Activated naive CD8-positive, alpha-beta T cell treated with anti-CD3 and anti-CD28 coated beads, Interleukin-2, amount 10 ng/mL, durations not matched to agents 7 days and 5 days (primary cell): ENCODE measurements at regions not wholly inside any gene's neighbourhood (a gene's known extent, or its start where the extent isn't known, plus 50 kb on each side); places are given as distances from the start of the nearest gene placed in this dataset.

Source experiments
- ATAC-seq: fragments of 150-1000 bp; cut with Tn5 transposase; one replicate; pipeline ENCODE4 v1.10.0; 2021; ENCODE audit warnings: low read depth, moderate library complexity
- POLR2A ChIA-PET: fragments of 350-600 bp; sonication (Branson Sonifier 250); formaldehyde crosslinking; loops from one replicate; lab custom pipeline; 2021; ENCODE audit warnings: antibody characterized with exemption; lab: Charles Lee
- DNase-seq: peaks from one replicate; pipeline ENCODE4 v3.0.0; 2021
- H3K27ac Mint-ChIP-seq: one replicate; pipeline ENCODE4 v1.8.0; 2022; ENCODE audit warnings: mild to moderate bottlenecking, mixed read lengths
- H3K27me3 Mint-ChIP-seq: one replicate; pipeline ENCODE4 v1.8.0; 2022; ENCODE audit warnings: mild to moderate bottlenecking, moderate library complexity, mixed read lengths
- H3K36me3 Mint-ChIP-seq: one replicate; pipeline ENCODE4 v1.8.0; 2021; ENCODE audit warnings: mild to moderate bottlenecking, mixed read lengths
- H3K4me1 Mint-ChIP-seq: one replicate; pipeline ENCODE4 v1.8.0; 2021; ENCODE audit warnings: mixed read lengths
- H3K4me3 Mint-ChIP-seq: one replicate; pipeline ENCODE4 v1.8.0; 2022; ENCODE audit warnings: mild to moderate bottlenecking, moderate library complexity, mixed read lengths
- H3K9me3 Mint-ChIP-seq: one replicate; pipeline ENCODE4 v1.8.0; 2021; ENCODE audit warnings: mixed read lengths

- Mint-ChIP-seq H3K27me3 (no peaks in the 10 kb centered on the region), H3K4me3 (no peak overlapping the region), H3K27ac (no peak overlapping the region), H3K9me3 (peaks cover 8% of the 10 kb centered on the region), H3K36me3 (no peaks in the 10 kb centered on the region), H3K4me1 (no peaks in the 10 kb centered on the region)
- no peak for DNase-seq
- POLR2A ChIA-PET = no interaction called here
- ATAC-seq = no peak
Measured at GRCh38 chr13:82259284-82259683, 1623.0 kb downstream of the SLITRK1 start.

GRCh38 chr13:82257790-82258507 lies 1624.3 kb downstream of the SLITRK1 start:
- Mint-ChIP-seq H3K9me3 (peaks cover 9% of the 10 kb centered on the region), H3K4me1 (no peaks in the 10 kb centered on the region), H3K27me3 (no peaks in the 10 kb centered on the region), H3K27ac (no peak overlapping the region), H3K36me3 (no peaks in the 10 kb centered on the region), H3K4me3 (no peak overlapping the region)
- no peak for ATAC-seq
- POLR2A ChIA-PET = no interaction called here
- DNase-seq = no peak

- H3K36me3 Mint-ChIP-seq = no peaks in the 10 kb centered on the region
- POLR2A ChIA-PET = no interaction called here
- DNase-seq (no peak), ATAC-seq (no peak)
- H3K4me3 Mint-ChIP-seq = no peak overlapping the region
- H3K27me3 Mint-ChIP-seq = no peaks in the 10 kb centered on the region
- H3K27ac Mint-ChIP-seq = no peak overlapping the region
- H3K4me1 Mint-ChIP-seq = no peaks in the 10 kb centered on the region
- H3K9me3 Mint-ChIP-seq = peaks cover 1% of the 10 kb centered on the region
Measured at GRCh38 chr13:82248762-82249161, 1633.5 kb downstream of the SLITRK1 start.

GRCh38 chr13:82245860-82246259 lies 1636.4 kb downstream of the SLITRK1 start:
- no peak overlapping the region for H3K4me3 Mint-ChIP-seq
- no peaks in the 10 kb centered on the region for H3K36me3 Mint-ChIP-seq
- no peak for ATAC-seq
- POLR2A ChIA-PET = no interaction called here
- no peak overlapping the region for H3K27ac Mint-ChIP-seq
- no peaks in the 10 kb centered on the region for H3K4me1 Mint-ChIP-seq
- H3K27me3 Mint-ChIP-seq = no peaks in the 10 kb centered on the region
- peaks cover 1% of the 10 kb centered on the region for H3K9me3 Mint-ChIP-seq
- DNase-seq = no peak

GRCh38 chr13:82224806-82225205 lies 1657.5 kb downstream of the SLITRK1 start:
- Mint-ChIP-seq H3K36me3 (no peaks in the 10 kb centered on the region), H3K4me1 (no peaks in the 10 kb centered on the region), H3K9me3 (peaks cover 8% of the 10 kb centered on the region), H3K4me3 (no peak overlapping the region), H3K27me3 (no peaks in the 10 kb centered on the region), H3K27ac (no peak overlapping the region)
- DNase-seq (no peak), ATAC-seq (no peak)
- POLR2A ChIA-PET = no interaction called here

GRCh38 chr13:82221621-82222020 lies 1660.7 kb downstream of the SLITRK1 start:
- Mint-ChIP-seq H3K4me1 (no peaks in the 10 kb centered on the region), H3K27me3 (no peaks in the 10 kb centered on the region), H3K36me3 (no peaks in the 10 kb centered on the region), H3K27ac (no peak overlapping the region), H3K9me3 (peaks cover 5% of the 10 kb centered on the region), H3K4me3 (no peak overlapping the region)
- POLR2A ChIA-PET = no interaction called here
- ATAC-seq (no peak), DNase-seq (no peak)

- Mint-ChIP-seq H3K27me3 (no peaks in the 10 kb centered on the region), H3K4me3 (no peak overlapping the region), H3K9me3 (peaks cover 6% of the 10 kb centered on the region), H3K36me3 (no peaks in the 10 kb centered on the region), H3K27ac (no peak overlapping the region), H3K4me1 (no peaks in the 10 kb centered on the region)
- ATAC-seq (no peak), DNase-seq (no peak)
- POLR2A ChIA-PET = no interaction called here
Measured at GRCh38 chr13:82220641-82221040, 1661.6 kb downstream of the SLITRK1 start.

GRCh38 chr13:82216165-82216564 lies 1666.1 kb downstream of the SLITRK1 start:
- DNase-seq (no peak), ATAC-seq (no peak)
- Mint-ChIP-seq H3K4me3 (no peak overlapping the region), H3K4me1 (no peaks in the 10 kb centered on the region), H3K27ac (no peak overlapping the region), H3K27me3 (no peaks in the 10 kb centered on the region), H3K9me3 (peaks cover 6% of the 10 kb centered on the region), H3K36me3 (no peaks in the 10 kb centered on the region)
- POLR2A ChIA-PET = no interaction called here

- H3K36me3 Mint-ChIP-seq = no peaks in the 10 kb centered on the region
Measured at GRCh38 chr13:82214341-82214740, 1667.9 kb downstream of the SLITRK1 start.

GRCh38 chr13:82206241-82206640 lies 1676.0 kb downstream of the SLITRK1 start:
- POLR2A ChIA-PET = no interaction called here
- DNase-seq = no peak
- no peak overlapping the region for H3K4me3 Mint-ChIP-seq
- no peaks in the 10 kb centered on the region for H3K36me3 Mint-ChIP-seq
- H3K9me3 Mint-ChIP-seq = peaks cover 7% of the 10 kb centered on the region
- no peak overlapping the region for H3K27ac Mint-ChIP-seq
- no peak for ATAC-seq
- H3K27me3 Mint-ChIP-seq = no peaks in the 10 kb centered on the region
- no peaks in the 10 kb centered on the region for H3K4me1 Mint-ChIP-seq

More at GRCh38 chr13:82214341-82214740, 1667.9 kb downstream of the SLITRK1 start:
- Mint-ChIP-seq H3K27ac (no peak overlapping the region), H3K27me3 (no peaks in the 10 kb centered on the region), H3K4me1 (no peaks in the 10 kb centered on the region), H3K4me3 (no peak overlapping the region), H3K9me3 (peaks cover 10% of the 10 kb centered on the region)
- DNase-seq (no peak), ATAC-seq (no peak)
- POLR2A ChIA-PET = no interaction called here

- H3K36me3 Mint-ChIP-seq = no peaks in the 10 kb centered on the region
- peaks cover 2% of the 10 kb centered on the region for H3K9me3 Mint-ChIP-seq
- H3K27ac Mint-ChIP-seq = no peak overlapping the region
- H3K27me3 Mint-ChIP-seq = no peaks in the 10 kb centered on the region
- no peak for ATAC-seq
- POLR2A ChIA-PET = no interaction called here
- H3K4me1 Mint-ChIP-seq = no peaks in the 10 kb centered on the region
- DNase-seq = no peak
- H3K4me3 Mint-ChIP-seq = no peak overlapping the region
Measured at GRCh38 chr13:82202398-82202797, 1679.9 kb downstream of the SLITRK1 start.

- DNase-seq = no peak
- H3K36me3 Mint-ChIP-seq = no peaks in the 10 kb centered on the region
- no peak overlapping the region for H3K27ac Mint-ChIP-seq
- no peak overlapping the region for H3K4me3 Mint-ChIP-seq
- POLR2A ChIA-PET = no interaction called here
- peaks cover 7% of the 10 kb centered on the region for H3K9me3 Mint-ChIP-seq
- H3K4me1 Mint-ChIP-seq = no peaks in the 10 kb centered on the region
- no peak for ATAC-seq
- H3K27me3 Mint-ChIP-seq = no peaks in the 10 kb centered on the region
Measured at GRCh38 chr13:82196087-82196486, 1686.2 kb downstream of the SLITRK1 start.

- peaks cover 5% of the 10 kb centered on the region for H3K9me3 Mint-ChIP-seq
- ATAC-seq (no peak), DNase-seq (no peak)
- H3K27me3 Mint-ChIP-seq = peaks cover 2% of the 10 kb centered on the region
- H3K4me3 Mint-ChIP-seq = no peak overlapping the region
- H3K36me3 Mint-ChIP-seq = no peaks in the 10 kb centered on the region
- POLR2A ChIA-PET = no interaction called here
- no peaks in the 10 kb centered on the region for H3K4me1 Mint-ChIP-seq
- H3K27ac Mint-ChIP-seq = no peak overlapping the region
Measured at GRCh38 chr13:82187227-82187626, 1695.0 kb downstream of the SLITRK1 start.

- ATAC-seq (no peak), DNase-seq (no peak)
- Mint-ChIP-seq H3K9me3 (peaks cover 9% of the 10 kb centered on the region), H3K4me3 (no peak overlapping the region), H3K36me3 (no peaks in the 10 kb centered on the region), H3K27me3 (no peaks in the 10 kb centered on the region), H3K4me1 (no peaks in the 10 kb centered on the region), H3K27ac (no peak overlapping the region)
- POLR2A ChIA-PET = no interaction called here
Measured at GRCh38 chr13:82176751-82177150, 1705.5 kb downstream of the SLITRK1 start.
